ENCODE measurements at regions not wholly inside any gene's neighbourhood (a gene's known extent, or its start where the extent isn't known, plus 50 kb on each side); places are given as distances from the start of the nearest gene placed in this dataset.

- ATAC-seq (no peak), DNase-seq (no peak)
- intact Hi-C loops (cut with DNase I, micrococcal nuclease): no loop called here
- TF ChIP-seq, protein P1, sequence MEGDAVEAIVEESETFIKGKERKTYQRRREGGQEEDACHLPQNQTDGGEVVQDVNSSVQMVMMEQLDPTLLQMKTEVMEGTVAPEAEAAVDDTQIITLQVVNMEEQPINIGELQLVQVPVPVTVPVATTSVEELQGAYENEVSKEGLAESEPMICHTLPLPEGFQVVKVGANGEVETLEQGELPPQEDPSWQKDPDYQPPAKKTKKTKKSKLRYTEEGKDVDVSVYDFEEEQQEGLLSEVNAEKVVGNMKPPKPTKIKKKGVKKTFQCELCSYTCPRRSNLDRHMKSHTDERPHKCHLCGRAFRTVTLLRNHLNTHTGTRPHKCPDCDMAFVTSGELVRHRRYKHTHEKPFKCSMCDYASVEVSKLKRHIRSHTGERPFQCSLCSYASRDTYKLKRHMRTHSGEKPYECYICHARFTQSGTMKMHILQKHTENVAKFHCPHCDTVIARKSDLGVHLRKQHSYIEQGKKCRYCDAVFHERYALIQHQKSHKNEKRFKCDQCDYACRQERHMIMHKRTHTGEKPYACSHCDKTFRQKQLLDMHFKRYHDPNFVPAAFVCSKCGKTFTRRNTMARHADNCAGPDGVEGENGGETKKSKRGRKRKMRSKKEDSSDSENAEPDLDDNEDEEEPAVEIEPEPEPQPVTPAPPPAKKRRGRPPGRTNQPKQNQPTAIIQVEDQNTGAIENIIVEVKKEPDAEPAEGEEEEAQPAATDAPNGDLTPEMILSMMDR (IDR thresholded peaks at IDR 0.05): no peak
- H3K36me3 ChIP-seq (ENCODE audit: low read depth): no peaks in the 10 kb centered on the region
- H3K4me3 ChIP-seq: no peak overlapping the region
- H3K4me1 ChIP-seq (ENCODE audit: low read depth): no peaks in the 10 kb centered on the region
- no peaks in the 10 kb centered on the region for H3K9me3 ChIP-seq
Measured at GRCh38 chr15:98233873-98234272, 273.4 kb downstream of the ARRDC4 start.

- Histone ChIP-seq H3K4me1 (ENCODE audit: low read depth) (no peaks in the 10 kb centered on the region), H3K4me3 (no peak overlapping the region), H3K9me3 (no peaks in the 10 kb centered on the region), H3K36me3 (ENCODE audit: low read depth) (no peaks in the 10 kb centered on the region)
- intact Hi-C loops (cut with DNase I, micrococcal nuclease): no loop called here
- no peak for ATAC-seq
- TF ChIP-seq, protein P1 (IDR thresholded peaks at IDR 0.05): no peak
- DNase-seq: no peak
Measured at GRCh38 chr15:98240303-98240702, 279.8 kb downstream of the ARRDC4 start.

DNA sequence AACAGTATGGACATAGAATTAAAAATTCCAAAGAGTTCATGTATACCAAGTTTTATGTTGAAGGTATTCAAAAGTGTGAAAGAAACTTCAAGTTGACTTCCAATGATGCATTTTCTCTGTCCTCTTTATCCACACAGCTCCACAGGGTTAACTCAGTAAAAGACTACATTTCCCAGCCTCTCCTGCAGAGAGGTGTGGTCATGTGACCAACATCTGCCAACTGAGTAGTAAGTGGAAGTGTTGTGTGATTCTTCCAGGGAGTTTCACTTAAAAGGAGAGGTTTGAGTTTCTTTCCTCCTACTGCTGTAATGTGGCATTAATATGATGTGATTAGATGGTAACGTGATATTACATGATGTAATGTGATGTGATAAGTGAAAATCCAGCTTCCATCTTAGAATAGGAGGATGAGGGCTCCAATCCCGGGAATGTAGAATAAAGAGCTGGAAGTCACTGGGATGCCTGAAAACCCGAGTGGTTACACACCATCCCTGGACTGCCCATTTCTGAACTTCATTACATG, 280.6 kb downstream of the ARRDC4 start:
- DNase-seq (no peak), ATAC-seq (no peak)
- TF ChIP-seq, protein P1 (IDR thresholded peaks at IDR 0.05): no peak
- H3K4me1 ChIP-seq (ENCODE audit: low read depth): no peaks in the 10 kb centered on the region
- intact Hi-C loops (cut with DNase I, micrococcal nuclease): no loop called here
- no peak overlapping the region for H3K4me3 ChIP-seq
- H3K9me3 ChIP-seq: no peaks in the 10 kb centered on the region
- H3K36me3 ChIP-seq (ENCODE audit: low read depth): no peaks in the 10 kb centered on the region

GRCh38 chr15:98257290-98257689, 296.8 kb downstream of the ARRDC4 start:
- no peaks in the 10 kb centered on the region for H3K4me1 ChIP-seq (ENCODE audit: low read depth)
- intact Hi-C loops (cut with DNase I, micrococcal nuclease): no loop called here
- DNase-seq (no peak), ATAC-seq (no peak)
- H3K9me3 ChIP-seq: peaks cover 6% of the 10 kb centered on the region
- no peak overlapping the region for H3K4me3 ChIP-seq
- TF ChIP-seq, protein P1 (IDR thresholded peaks at IDR 0.05): no peak
- H3K36me3 ChIP-seq (ENCODE audit: low read depth): no peaks in the 10 kb centered on the region

GRCh38 chr15:98263787-98264186, 303.3 kb downstream of the ARRDC4 start:
- no peak for ATAC-seq

More at GRCh38 chr15:98263787-98264186, 303.3 kb downstream of the ARRDC4 start:
- peaks cover under 1% of the 10 kb centered on the region for H3K9me3 ChIP-seq
- H3K4me3 ChIP-seq: no peak overlapping the region
- H3K4me1 ChIP-seq (ENCODE audit: low read depth): no peaks in the 10 kb centered on the region
- H3K36me3 ChIP-seq (ENCODE audit: low read depth): no peaks in the 10 kb centered on the region
- TF ChIP-seq, protein P1 (IDR thresholded peaks at IDR 0.05): no peak
- intact Hi-C loops (cut with DNase I, micrococcal nuclease): no loop called here
- DNase-seq: no peak
